ENCODE measurements at regions not wholly inside any gene's neighbourhood (a gene's known extent, or its start where the extent isn't known, plus 50 kb on each side); places are given as distances from the start of the nearest gene placed in this dataset.

GRCh38 chr2:22486343-22486742 is 898.6 kb upstream of the KLHL29 start:
- no peak for TF ChIP-seq CTCF (IDR thresholded peaks at IDR 0.05)
- no peak for TF ChIP-seq POLR2AphosphoS5 (IDR thresholded peaks at IDR 0.05)
